ENCODE measurements at regions not wholly inside any gene's neighbourhood (a gene's known extent, or its start where the extent isn't known, plus 50 kb on each side); places are given as distances from the start of the nearest gene placed in this dataset.

DNA sequence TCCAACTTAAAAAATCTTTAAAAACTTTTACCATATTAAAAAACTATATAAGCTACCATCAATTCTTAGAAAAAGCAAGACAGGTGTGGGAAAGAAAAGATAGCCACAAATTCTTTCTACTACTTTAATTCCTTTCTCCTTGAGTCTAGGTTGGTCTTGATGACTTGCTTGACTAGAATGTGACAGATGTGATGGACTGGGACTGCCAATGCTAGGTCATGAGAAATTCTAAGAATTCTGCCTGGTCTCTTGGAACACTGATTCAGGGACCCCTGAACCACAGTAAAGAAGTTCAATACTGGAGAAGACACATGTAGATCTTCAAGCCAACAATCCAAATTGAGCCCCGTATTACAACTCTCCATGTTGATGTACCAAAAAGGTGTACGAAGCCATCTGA lies 326.6 kb upstream of the B3GALT2 start:
- no peak for DNase-seq

DNA sequence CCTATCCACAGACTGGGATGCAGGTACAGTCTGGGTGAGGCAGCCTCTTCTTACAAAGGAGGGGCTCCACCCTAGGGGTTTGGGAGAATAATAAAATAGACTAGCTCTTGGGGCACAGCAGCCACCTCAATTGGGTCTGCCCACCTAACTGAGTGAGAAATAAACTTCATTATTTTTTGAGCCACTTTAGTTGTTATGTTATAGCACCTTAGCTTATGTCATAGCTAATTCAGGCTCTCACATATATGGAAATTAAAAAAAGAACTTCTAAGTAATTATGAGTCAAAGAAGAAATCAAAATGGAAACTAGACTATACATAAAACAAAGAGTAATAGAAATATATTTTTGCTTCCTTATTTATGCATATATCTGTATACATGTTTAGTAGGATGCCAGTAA lies 318.5 kb upstream of the B3GALT2 start:
- no peak for DNase-seq

DNA sequence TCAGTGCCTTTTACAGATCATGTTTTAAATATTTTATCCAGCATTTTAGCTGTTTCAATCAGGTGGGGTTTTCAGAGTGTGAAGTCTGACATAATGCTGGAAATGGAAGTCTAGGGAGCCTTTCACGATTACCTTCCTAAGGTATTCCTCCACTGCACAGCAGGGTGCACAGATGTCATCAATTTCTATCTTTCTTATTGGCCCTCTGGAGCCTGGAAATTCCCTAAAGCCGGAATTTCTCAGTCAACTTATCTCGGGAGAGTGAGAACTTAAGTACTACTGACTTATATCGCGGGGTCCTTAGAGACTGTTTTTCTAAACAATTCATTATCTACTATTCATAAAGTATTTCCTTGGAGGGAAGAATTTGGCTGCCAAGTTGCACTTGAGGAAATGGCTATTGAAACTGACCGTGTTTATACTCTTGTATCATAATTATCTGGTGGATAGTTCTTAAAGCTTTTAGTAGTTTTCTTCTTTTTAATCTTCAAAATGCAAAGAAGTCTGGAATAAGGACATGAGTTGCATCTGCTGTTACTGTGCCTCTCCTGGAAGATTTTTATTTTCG lies 311.8 kb upstream of the B3GALT2 start:
- no peak for DNase-seq

- DNase-seq = no peak
Observed at GRCh38 chr1:193494368-193494767, 308.0 kb upstream of the B3GALT2 start.

- no peak for DNase-seq
Observed at GRCh38 chr1:193489191-193489590, 302.8 kb upstream of the B3GALT2 start.

- no peak for DNase-seq
Observed at GRCh38 chr1:193487722-193488121, 301.3 kb upstream of the B3GALT2 start.

- no peak for DNase-seq
Observed at GRCh38 chr1:193486671-193487229, 300.3 kb upstream of the B3GALT2 start.

DNA sequence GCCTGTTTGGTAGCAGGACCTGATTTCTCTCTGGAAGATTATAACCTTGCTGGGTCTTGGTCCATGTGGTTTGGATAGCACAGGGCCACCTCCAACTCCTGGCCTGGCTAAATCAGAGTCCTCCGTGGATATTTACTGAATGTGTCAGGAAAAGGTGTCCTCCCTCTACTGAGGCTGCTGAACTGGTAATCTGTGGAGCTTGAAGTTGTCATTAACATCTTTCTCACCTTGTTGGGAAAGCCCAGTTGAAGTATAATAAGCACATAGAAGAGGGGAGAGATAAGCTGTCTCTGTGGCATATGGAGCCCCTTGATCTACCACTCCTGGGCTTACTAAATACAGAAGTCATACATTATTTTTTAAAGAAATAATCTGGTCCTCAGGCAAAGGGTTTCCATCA lies 294.3 kb upstream of the B3GALT2 start:
- DNase-seq = no peak

GRCh38 chr1:193479187-193479586 lies 292.8 kb upstream of the B3GALT2 start:
- DNase-seq = peak; percentile 81

GRCh38 chr1:193476748-193477147 lies 290.3 kb upstream of the B3GALT2 start:
- no peak for DNase-seq

GRCh38 chr1:193473932-193474331 lies 287.5 kb upstream of the B3GALT2 start:
- no peak for DNase-seq

DNA sequence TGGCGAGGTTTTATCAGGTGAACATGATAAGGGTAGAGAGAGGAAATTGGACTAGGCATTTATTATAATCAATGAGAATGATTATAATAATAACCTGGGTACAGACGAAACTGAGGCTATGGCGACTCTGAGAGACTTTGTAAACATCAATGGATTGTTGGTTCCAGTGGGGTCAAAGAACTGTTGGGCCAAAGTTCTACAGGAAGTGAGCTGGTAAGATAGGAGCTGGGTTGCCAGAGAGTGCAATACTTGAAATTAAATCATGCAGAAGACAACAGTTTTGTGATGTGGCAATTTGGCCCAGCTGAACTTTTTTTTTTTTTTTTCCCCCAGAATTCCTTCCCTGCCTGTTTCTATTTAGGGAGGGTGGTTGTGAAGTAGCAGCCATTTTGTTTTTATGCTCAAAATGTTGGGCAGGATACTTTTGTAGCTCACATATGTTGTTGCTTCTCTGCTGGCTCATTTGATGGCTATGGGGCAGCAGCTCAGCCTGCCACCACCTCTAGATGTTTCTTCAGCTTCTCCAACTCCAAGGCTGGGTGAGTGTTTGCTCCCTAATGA lies 286.5 kb upstream of the B3GALT2 start:
- DNase-seq = no peak

- DNase-seq = no peak
Observed at GRCh38 chr1:193472430-193472829, 286.0 kb upstream of the B3GALT2 start.

DNA sequence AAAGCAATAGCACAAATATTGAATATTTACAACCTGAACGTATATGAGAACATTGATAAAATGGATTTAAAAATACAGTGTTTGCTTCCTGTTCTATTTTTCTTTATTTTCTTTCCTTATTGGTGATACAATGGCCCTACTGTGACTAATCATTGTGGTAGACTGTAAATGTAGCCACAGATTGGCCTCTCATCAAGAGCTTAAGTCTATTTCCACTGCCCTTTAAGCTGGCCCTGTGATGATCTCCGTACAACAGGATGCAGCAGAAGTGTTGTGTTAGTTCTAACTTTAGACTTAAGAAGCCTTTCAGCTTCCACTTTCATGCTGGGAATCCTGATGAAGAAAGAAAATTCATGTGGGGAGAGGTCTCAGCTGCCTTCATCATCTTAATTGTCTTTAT lies 285.6 kb upstream of the B3GALT2 start:
- DNase-seq = no peak

DNA sequence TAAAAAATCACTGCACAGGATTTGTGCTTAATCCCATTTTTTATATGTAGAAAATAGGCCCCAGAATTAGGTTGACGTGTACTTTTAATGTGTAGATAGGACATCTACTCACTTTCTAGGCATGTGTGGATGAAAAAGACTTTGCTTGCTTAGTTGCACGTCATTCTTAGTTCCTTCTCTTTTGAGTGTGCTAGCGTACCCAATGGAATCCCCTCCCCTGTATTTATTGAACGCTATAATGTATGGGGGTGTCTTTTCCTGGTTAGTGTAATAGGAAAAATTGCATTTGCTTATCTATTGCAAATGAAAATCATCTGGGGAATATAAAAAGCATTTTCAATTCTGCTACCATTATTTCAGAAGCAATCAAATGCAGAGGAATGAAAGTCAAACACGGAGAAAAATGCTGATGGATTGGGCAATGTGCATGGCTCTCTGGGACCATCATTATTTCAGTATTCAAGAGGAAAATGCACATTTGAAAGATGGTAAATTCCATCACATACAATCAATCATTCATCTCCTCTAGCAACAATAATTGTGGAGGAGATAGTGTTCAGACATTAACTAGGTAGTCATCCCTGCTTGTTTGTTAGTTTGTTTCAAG lies 277.0 kb upstream of the B3GALT2 start:
- no peak for DNase-seq

DNA sequence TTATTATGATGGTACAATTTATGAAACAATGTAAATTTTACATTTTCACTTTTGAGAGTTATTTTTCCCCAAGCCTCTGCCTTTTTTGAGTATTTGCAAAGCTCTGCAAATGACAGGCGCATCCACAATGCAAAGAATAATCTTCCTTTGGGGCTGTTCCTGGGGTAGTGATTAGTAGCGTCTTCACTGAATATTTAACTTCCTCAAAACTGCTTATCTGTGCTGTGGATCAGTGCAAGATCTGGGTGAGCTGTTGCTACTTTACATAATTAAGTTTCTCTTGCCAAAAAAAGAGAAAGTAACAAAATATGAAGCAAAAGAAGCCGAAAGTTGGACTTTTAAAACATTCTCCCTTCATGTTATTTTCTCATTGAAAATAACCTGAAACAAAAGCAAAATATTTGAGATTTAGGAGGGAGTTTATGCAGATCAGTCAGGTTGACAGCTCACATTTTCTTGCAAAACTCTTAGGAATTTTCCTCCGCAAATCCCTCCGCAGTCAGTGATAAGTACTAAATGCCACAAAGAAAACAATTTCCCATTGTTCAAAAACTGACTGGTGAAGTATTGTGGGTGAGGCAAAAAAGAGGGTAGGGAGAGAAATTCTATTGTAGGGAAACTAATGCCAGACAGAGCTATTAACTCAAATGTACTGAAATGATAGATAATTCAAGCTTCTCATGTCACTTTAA lies 276.4 kb upstream of the B3GALT2 start:
- DNase-seq = peak; percentile 32

GRCh38 chr1:193458628-193459027 lies 272.2 kb upstream of the B3GALT2 start:
- peak; percentile 41 for DNase-seq

GRCh38 chr1:193457676-193458075 lies 271.3 kb upstream of the B3GALT2 start:
- peak; percentile 29 for DNase-seq

GRCh38 chr1:193456811-193457280 lies 270.4 kb upstream of the B3GALT2 start:
- DNase-seq = no peak

DNA sequence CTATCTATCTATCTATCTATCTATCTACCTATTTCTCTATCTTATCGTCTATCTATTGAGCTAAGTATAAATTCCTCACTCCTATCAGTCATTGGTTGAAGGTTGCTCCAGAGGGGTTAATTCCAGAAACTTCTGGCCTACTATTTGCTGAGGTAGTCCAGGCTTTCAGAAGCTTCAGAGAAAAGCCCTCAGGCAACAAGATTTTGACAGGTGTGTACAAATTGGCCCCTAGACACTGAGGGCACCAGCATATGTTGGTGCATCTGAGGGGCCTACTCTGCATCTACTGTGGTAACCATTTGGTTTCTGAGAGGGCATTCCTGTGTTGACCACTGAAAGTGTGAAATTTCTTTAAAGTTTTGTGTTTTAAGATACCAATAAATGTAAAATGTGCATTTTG lies 265.2 kb upstream of the B3GALT2 start:
- DNase-seq = no peak

- DNase-seq = no peak
Observed at GRCh38 chr1:193451001-193451400, 264.6 kb upstream of the B3GALT2 start.

DNA sequence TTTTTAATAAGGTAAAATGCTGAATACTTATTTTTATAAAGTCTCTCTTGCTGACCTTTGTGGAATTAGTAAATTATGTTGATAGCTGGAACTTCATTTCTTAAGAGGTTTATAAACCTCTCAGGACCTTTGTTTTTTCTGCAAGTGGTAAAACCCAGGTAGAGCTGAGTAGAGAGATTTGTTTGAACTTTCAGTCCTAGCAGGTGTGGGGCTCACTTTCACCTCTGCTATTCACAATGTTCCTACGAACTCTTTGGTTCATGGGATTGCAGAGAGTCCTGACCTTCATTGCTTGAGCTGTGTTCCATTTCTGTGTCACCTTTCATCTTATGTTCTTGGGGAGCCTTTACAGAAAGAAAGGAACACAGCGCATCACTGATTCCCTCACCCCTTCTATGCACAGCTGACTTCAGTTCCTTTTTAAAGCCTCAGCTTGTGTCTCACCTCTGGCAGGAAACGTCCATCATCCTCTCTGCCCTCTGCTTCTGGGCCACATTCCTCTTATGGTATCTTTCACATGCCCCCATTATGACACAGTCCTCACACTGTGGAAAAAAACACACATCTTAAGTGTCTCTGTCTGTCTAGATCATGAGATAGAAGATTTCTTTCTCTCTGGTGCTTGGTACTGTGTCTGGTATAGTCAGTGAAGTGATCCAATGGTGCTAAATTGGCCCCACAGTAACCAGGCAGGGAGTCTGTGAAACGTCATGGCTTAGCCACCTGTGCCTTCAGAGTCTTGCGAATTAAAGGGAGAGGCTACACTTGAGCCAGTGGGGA lies 262.5 kb upstream of the B3GALT2 start:
- peak; percentile 39 for DNase-seq

DNA sequence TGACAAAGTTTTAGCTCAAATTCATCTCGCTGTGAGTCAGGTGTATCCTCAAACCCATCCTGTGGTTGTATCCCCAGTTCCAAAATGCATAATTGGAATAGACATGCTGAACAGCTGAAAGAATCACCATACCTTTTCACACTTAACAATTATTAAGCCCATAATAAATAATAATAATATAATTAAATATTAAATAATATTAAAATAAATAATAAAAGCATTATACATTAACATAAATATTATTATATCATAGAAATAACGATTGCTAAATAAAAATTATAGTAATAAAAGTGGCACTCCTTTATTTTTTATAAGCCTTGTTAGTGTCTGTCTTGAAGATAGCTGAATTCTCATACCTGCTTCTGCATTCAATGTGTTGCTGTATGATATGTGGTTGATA lies 257.5 kb upstream of the B3GALT2 start:
- no peak for DNase-seq
